MCF 10A (cell line): ENCODE measurements at regions not wholly inside any gene's neighbourhood (a gene's known extent, or its start where the extent isn't known, plus 50 kb on each side); places are given as distances from the start of the nearest gene placed in this dataset.

ENCODE experiments used
- BruUV-seq: library from RNA; stranded (reverse); fragments of 400-500 nt; replicated peaks from 2 replicates; lab custom pipeline; 2021; lab: Mats Ljungman, UMichigan
- CTCF ChIA-PET: fragments of 300-600 bp; sonication (Branson Sonifier 250); formaldehyde crosslinking; extraction: SDS; loops from one replicate; lab custom pipeline; 2021; ENCODE audit warnings: antibody characterized with exemption, inconsistent platforms; lab: Yijun Ruan, JAX
- POLR2A ChIA-PET: fragments of 300-600, 350-650 bp; sonication (Branson Sonifier 250); formaldehyde crosslinking; extraction: SDS; loops from one replicate; lab custom pipeline; 2020; ENCODE audit warnings: antibody characterized with exemption, inconsistent platforms; lab: Yijun Ruan, JAX
- DNase-seq: peaks from one replicate; pipeline ENCODE4 v3.0.0-alpha.2; 2018; ENCODE audit not compliant: unreplicated experiment
- H3K27ac Mint-ChIP-seq: one replicate; pipeline ENCODE4 v1.8.0; 2022; ENCODE audit warnings: mild to moderate bottlenecking, low read depth, mixed read lengths; ENCODE audit not compliant: unreplicated experiment
- H3K27me3 Mint-ChIP-seq: one replicate; pipeline ENCODE4 v1.8.0; 2022; ENCODE audit warnings: mixed read lengths; ENCODE audit not compliant: insufficient read depth, unreplicated experiment
- H3K36me3 Mint-ChIP-seq: one replicate; pipeline ENCODE4 v1.8.0; 2022; ENCODE audit warnings: mild to moderate bottlenecking, moderate library complexity, mixed read lengths; ENCODE audit not compliant: insufficient read depth, unreplicated experiment
- H3K4me1 Mint-ChIP-seq: one replicate; pipeline ENCODE4 v1.8.0; 2022; ENCODE audit warnings: mixed read lengths; ENCODE audit not compliant: insufficient read depth, unreplicated experiment
- H3K4me3 Mint-ChIP-seq: one replicate; pipeline ENCODE4 v1.8.0; 2022; ENCODE audit warnings: mild to moderate bottlenecking, moderate library complexity, mixed read lengths; ENCODE audit not compliant: unreplicated experiment
- H3K9me3 Mint-ChIP-seq: one replicate; pipeline ENCODE4 v1.8.0; 2022; ENCODE audit warnings: mixed read lengths; ENCODE audit not compliant: unreplicated experiment
- CTCF ChIP-seq: fragments of 200-600 bp; IDR thresholded peaks from one replicate; pipeline ENCODE4 v1.8.0; 2022; ENCODE audit warnings: antibody characterized with exemption, mild to moderate bottlenecking; ENCODE audit not compliant: unreplicated experiment
- intact Hi-C: fragments of 100-400 bp; cut with micrococcal nuclease; formaldehyde crosslinking; loops from 2 replicates; pipeline ENCODE4 v1.14.1; 2022

- no peak for DNase-seq
- POLR2A ChIA-PET, result no interaction called here
Observed at GRCh38 chr5:155278532-155278931, 265.0 kb downstream of the KIF4B start.

GRCh38 chr5:155282503-155283107, 269.1 kb downstream of the KIF4B start:
- DNase-seq, result no peak
- H3K27me3 Mint-ChIP-seq, result no peaks in the 10 kb centered on the region

More at GRCh38 chr5:155278532-155278931, 265.0 kb downstream of the KIF4B start:
- intact Hi-C loops, result no loop called here
- H3K27ac Mint-ChIP-seq, result no peak overlapping the region
- no peak for TF ChIP-seq CTCF
- CTCF ChIA-PET, result interaction anchor here (1.1 to 1.3 kb wide), 2 partner anchors 8 to 38 kb away, joined by 3 read pairs; no protein-coding TSS in a partner anchor
- no peaks in the 10 kb centered on the region for H3K36me3 Mint-ChIP-seq
- no peaks in the 10 kb centered on the region for H3K27me3 Mint-ChIP-seq
- no peak overlapping the region for H3K4me3 Mint-ChIP-seq
- H3K4me1 Mint-ChIP-seq, result no peaks in the 10 kb centered on the region
- BruUV-seq, result no TSS peak
- H3K9me3 Mint-ChIP-seq, result no peaks in the 10 kb centered on the region

GRCh38 chr5:155285706-155286105, 272.2 kb downstream of the KIF4B start:
- CTCF ChIA-PET, result interaction anchor here (1.0 kb wide), 1 partner anchor 14 kb away, joined by 4 read pairs; no protein-coding TSS in a partner anchor
- POLR2A ChIA-PET, result no interaction called here

More at GRCh38 chr5:155282503-155283107, 269.1 kb downstream of the KIF4B start:
- intact Hi-C loops, result no loop called here
- TF ChIP-seq CTCF, result no peak
- no TSS peak for BruUV-seq
- no peaks in the 10 kb centered on the region for H3K4me1 Mint-ChIP-seq
- ChIA-PET CTCF (interaction anchor here (0.5 to 1.3 kb wide), 4 partner anchors 11 to 589 kb away, joined by 3 to 4 read pairs (median 3); no protein-coding TSS in a partner anchor), POLR2A (no interaction called here)
- no peaks in the 10 kb centered on the region for H3K9me3 Mint-ChIP-seq
- no peak overlapping the region for H3K4me3 Mint-ChIP-seq
- no peak overlapping the region for H3K27ac Mint-ChIP-seq
- H3K36me3 Mint-ChIP-seq, result no peaks in the 10 kb centered on the region

More at GRCh38 chr5:155285706-155286105, 272.2 kb downstream of the KIF4B start:
- Mint-ChIP-seq H3K9me3 (no peaks in the 10 kb centered on the region), H3K4me3 (no peak overlapping the region), H3K4me1 (no peaks in the 10 kb centered on the region), H3K27me3 (no peaks in the 10 kb centered on the region), H3K36me3 (no peaks in the 10 kb centered on the region), H3K27ac (no peak overlapping the region)
- no peak for TF ChIP-seq CTCF
- no peak for DNase-seq
- no TSS peak for BruUV-seq
- intact Hi-C loops, result no loop called here
